OCI-LY1 (cell line): ENCODE measurements at regions not wholly inside any gene's neighbourhood (a gene's known extent, or its start where the extent isn't known, plus 50 kb on each side); places are given as distances from the start of the nearest gene placed in this dataset.

Experiments
- CTCF ChIP-seq: fragments of 200-600 bp; sonication (generic), shearing (Covaris generic); IDR thresholded peaks from 2 replicates; pipeline ENCODE4 v1.5.1; 2017; ENCODE audit warnings: mild to moderate bottlenecking, antibody characterized with exemption, low read length, moderate library complexity, mixed read lengths
- EZH2 ChIP-seq: fragments of 200-600 bp; sonication (generic), shearing (Covaris generic); IDR thresholded peaks from 2 replicates; pipeline ENCODE4 v1.8.0; 2017; ENCODE audit warnings: borderline replicate concordance, mixed run types, mild to moderate bottlenecking, antibody characterized with exemption, low read length, moderate library complexity, mixed read lengths

- no peak for TF ChIP-seq CTCF
- TF ChIP-seq EZH2: no peak
These were observed 89.2 kb downstream of the PJA1 start for GRCh38 chrX:69076088-69076487.
